ENCODE measurements at regions not wholly inside any gene's neighbourhood (a gene's known extent, or its start where the extent isn't known, plus 50 kb on each side); places are given as distances from the start of the nearest gene placed in this dataset.
A peak's percentile ranks its signal among the peaks of the same experiment; 100 is the strongest.
"Not testable (repeated sequence)": the region's sequence is repeated elsewhere in the genome, so short reads cannot be mapped to it uniquely, and the experiment has no call there.

- H3K27me3 ChIP-seq (ENCODE audit: insufficient read depth, low read length); H3K36me3 ChIP-seq (ENCODE audit: control insufficient read depth in 1 of 2, insufficient read depth in 2 of 2, low read length in 2 of 2); H2BK5ac ChIP-seq (ENCODE audit: low read depth, low read length, poor library complexity); H3K23ac ChIP-seq (ENCODE audit: low read length); H2AFZ ChIP-seq (ENCODE audit: insufficient read depth, low read length, poor library complexity); H3K4me2 ChIP-seq (ENCODE audit: low read length); DNase-seq; H3K18ac ChIP-seq (ENCODE audit: low read length); H3K4me3 ChIP-seq (ENCODE audit: low read depth, low read length); H3K79me1 ChIP-seq (ENCODE audit: low read length); H3K4ac ChIP-seq (ENCODE audit: low read depth, low read length); H3K79me2 ChIP-seq (ENCODE audit: control insufficient read depth, insufficient read depth, low read length, poor library complexity); H4K8ac ChIP-seq (ENCODE audit: low read depth, low read length); H3K27ac ChIP-seq (ENCODE audit: low read depth, low read length); H2AK5ac ChIP-seq (ENCODE audit: low read length); H3K9ac ChIP-seq (ENCODE audit: low read length); H3K9me3 ChIP-seq (ENCODE audit: insufficient read depth, low read depth, low read length); H3K14ac ChIP-seq (ENCODE audit: low read length); H4K12ac ChIP-seq (ENCODE audit: low read depth, low read length): not testable (repeated sequence)
- WGBS (ENCODE audit: extremely low coverage, insufficient coverage, insufficient read length): no CpG with 5 or more reads among the region's 5 CpGs
- Histone ChIP-seq H4K91ac (ENCODE audit: low read depth, low read length) (peak overlapping the region; percentile 15), H2BK12ac (ENCODE audit: low read length) (peak overlapping the region; percentile 67), H2BK120ac (ENCODE audit: insufficient read depth, low read length, poor library complexity) (peak overlapping the region; percentile 20), H3K4me1 (ENCODE audit: control insufficient read depth in 1 of 2, insufficient read depth in 2 of 2, low read length in 2 of 2) (peaks cover 13 to 14% of the 10 kb centered on the region in 2 experiments)
Observed at GRCh38 chr13:34747056-34747455, 195.0 kb upstream of the NBEA start.

GRCh38 chr13:34747507-34747906 is 194.6 kb upstream of the NBEA start:
- H3K27me3 ChIP-seq (ENCODE audit: insufficient read depth, low read length): no peaks in the 10 kb centered on the region
- H2AFZ ChIP-seq (ENCODE audit: insufficient read depth, low read length, poor library complexity): no peak overlapping the region
- peak overlapping the region; percentile 66 for H4K91ac ChIP-seq (ENCODE audit: low read depth, low read length)
- peak overlapping the region; percentile 67 for H2BK12ac ChIP-seq (ENCODE audit: low read length)
- no peak overlapping the region for H3K14ac ChIP-seq (ENCODE audit: low read length)
- no peaks in the 10 kb centered on the region for H3K79me2 ChIP-seq (ENCODE audit: control insufficient read depth, insufficient read depth, low read length, poor library complexity)
- WGBS (ENCODE audit: extremely low coverage, insufficient coverage, insufficient read length): no CpG with 5 or more reads among the region's 4 CpGs
- peak overlapping the region; percentile 14 for H2AK5ac ChIP-seq (ENCODE audit: low read length)
- DNase-seq: no peak
- peaks cover 8% of the 10 kb centered on the region for H3K79me1 ChIP-seq (ENCODE audit: low read length)
- no peaks in the 10 kb centered on the region for H3K9me3 ChIP-seq (ENCODE audit: insufficient read depth, low read depth, low read length)
- H3K4me2 ChIP-seq (ENCODE audit: low read length): no peak overlapping the region
- H3K27ac ChIP-seq (ENCODE audit: low read depth, low read length): no peak overlapping the region
- peak overlapping the region; percentile 63 for H2BK120ac ChIP-seq (ENCODE audit: insufficient read depth, low read length, poor library complexity)
- no peak overlapping the region for H3K4me3 ChIP-seq (ENCODE audit: low read depth, low read length)
- H3K36me3 ChIP-seq (ENCODE audit: control insufficient read depth in 1 of 2, insufficient read depth in 2 of 2, low read length in 2 of 2): no peaks in the 10 kb centered on the region
- H2BK5ac ChIP-seq (ENCODE audit: low read depth, low read length, poor library complexity): peak overlapping the region; percentile 60
- H3K4me1 ChIP-seq (ENCODE audit: control insufficient read depth in 1 of 2, insufficient read depth in 2 of 2, low read length in 2 of 2): peaks cover 13 to 14% of the 10 kb centered on the region in 2 experiments
- H3K4ac ChIP-seq (ENCODE audit: low read depth, low read length): no peak overlapping the region
- H4K8ac ChIP-seq (ENCODE audit: low read depth, low read length): peak overlapping the region; percentile 34
- no peak overlapping the region for H4K12ac ChIP-seq (ENCODE audit: low read depth, low read length)
- H3K23ac ChIP-seq (ENCODE audit: low read length): no peak overlapping the region
- H3K9ac ChIP-seq (ENCODE audit: low read length): no peak overlapping the region
- H3K18ac ChIP-seq (ENCODE audit: low read length): peak overlapping the region; percentile 27

- WGBS (ENCODE audit: extremely low coverage, insufficient coverage, insufficient read length): no CpG with 5 or more reads among the region's 5 CpGs
- no peak overlapping the region for H2AK5ac ChIP-seq (ENCODE audit: low read length)
- H4K12ac ChIP-seq (ENCODE audit: low read depth, low read length): no peak overlapping the region
- no peak overlapping the region for H4K91ac ChIP-seq (ENCODE audit: low read depth, low read length)
- peak in 1 of 2 donors; percentile 30 for DNase-seq
- no peak overlapping the region for H3K27ac ChIP-seq (ENCODE audit: low read depth, low read length)
- H3K23ac ChIP-seq (ENCODE audit: low read length): no peak overlapping the region
- no peaks in the 10 kb centered on the region for H3K9me3 ChIP-seq (ENCODE audit: insufficient read depth, low read depth, low read length)
- H3K4ac ChIP-seq (ENCODE audit: low read depth, low read length): no peak overlapping the region
- H3K4me3 ChIP-seq (ENCODE audit: low read depth, low read length): no peak overlapping the region
- no peak overlapping the region for H3K18ac ChIP-seq (ENCODE audit: low read length)
- H3K9ac ChIP-seq (ENCODE audit: low read length): no peak overlapping the region
- H3K27me3 ChIP-seq (ENCODE audit: insufficient read depth, low read length): no peaks in the 10 kb centered on the region
- H2BK12ac ChIP-seq (ENCODE audit: low read length): peak overlapping the region; percentile 32
- H3K79me2 ChIP-seq (ENCODE audit: control insufficient read depth, insufficient read depth, low read length, poor library complexity): no peaks in the 10 kb centered on the region
- no peak overlapping the region for H3K14ac ChIP-seq (ENCODE audit: low read length)
- no peaks in the 10 kb centered on the region for H3K36me3 ChIP-seq (ENCODE audit: control insufficient read depth in 1 of 2, insufficient read depth in 2 of 2, low read length in 2 of 2)
- H3K79me1 ChIP-seq (ENCODE audit: low read length): peaks cover 8% of the 10 kb centered on the region
- H3K4me1 ChIP-seq (ENCODE audit: control insufficient read depth in 1 of 2, insufficient read depth in 2 of 2, low read length in 2 of 2): peaks cover 13 to 14% of the 10 kb centered on the region in 2 experiments
- no peak overlapping the region for H2BK120ac ChIP-seq (ENCODE audit: insufficient read depth, low read length, poor library complexity)
- no peak overlapping the region for H4K8ac ChIP-seq (ENCODE audit: low read depth, low read length)
- H2AFZ ChIP-seq (ENCODE audit: insufficient read depth, low read length, poor library complexity): no peak overlapping the region
- no peak overlapping the region for H3K4me2 ChIP-seq (ENCODE audit: low read length)
- H2BK5ac ChIP-seq (ENCODE audit: low read depth, low read length, poor library complexity): no peak overlapping the region
Observed at GRCh38 chr13:34748073-34748472, 194.0 kb upstream of the NBEA start.

GRCh38 chr13:34748596-34748995 is 193.5 kb upstream of the NBEA start:
- Histone ChIP-seq H2AK5ac (ENCODE audit: low read length) (no peak overlapping the region), H4K12ac (ENCODE audit: low read depth, low read length) (no peak overlapping the region), H4K91ac (ENCODE audit: low read depth, low read length) (no peak overlapping the region), H2AFZ (ENCODE audit: insufficient read depth, low read length, poor library complexity) (no peak overlapping the region), H3K27me3 (ENCODE audit: insufficient read depth, low read length) (no peaks in the 10 kb centered on the region), H2BK12ac (ENCODE audit: low read length) (no peak overlapping the region), H3K27ac (ENCODE audit: low read depth, low read length) (peak overlapping the region; percentile 66), H3K9me3 (ENCODE audit: insufficient read depth, low read depth, low read length) (no peaks in the 10 kb centered on the region), H3K4me2 (ENCODE audit: low read length) (no peak overlapping the region), H3K23ac (ENCODE audit: low read length) (no peak overlapping the region), H3K4me1 (ENCODE audit: control insufficient read depth in 1 of 2, insufficient read depth in 2 of 2, low read length in 2 of 2) (peaks cover 13 to 14% of the 10 kb centered on the region in 2 experiments), H3K18ac (ENCODE audit: low read length) (no peak overlapping the region), H3K9ac (ENCODE audit: low read length) (no peak overlapping the region), H3K4ac (ENCODE audit: low read depth, low read length) (no peak overlapping the region), H2BK5ac (ENCODE audit: low read depth, low read length, poor library complexity) (peak overlapping the region; percentile 47), H3K14ac (ENCODE audit: low read length) (no peak overlapping the region), H2BK120ac (ENCODE audit: insufficient read depth, low read length, poor library complexity) (peak overlapping the region; percentile 58), H3K79me2 (ENCODE audit: control insufficient read depth, insufficient read depth, low read length, poor library complexity) (no peaks in the 10 kb centered on the region), H3K79me1 (ENCODE audit: low read length) (peaks cover 8% of the 10 kb centered on the region), H4K8ac (ENCODE audit: low read depth, low read length) (no peak overlapping the region), H3K4me3 (ENCODE audit: low read depth, low read length) (no peak overlapping the region), H3K36me3 (ENCODE audit: control insufficient read depth in 1 of 2, insufficient read depth in 2 of 2, low read length in 2 of 2) (no peaks in the 10 kb centered on the region)
- no peak for DNase-seq
- WGBS (ENCODE audit: extremely low coverage, insufficient coverage, insufficient read length): no CpG with 5 or more reads among the region's 1 CpG

Data from trophoblast cell (in vitro differentiated cells and primary cell).